Hepatocyte (in vitro differentiated cells): ENCODE measurements at regions not wholly inside any gene's neighbourhood (a gene's known extent, or its start where the extent isn't known, plus 50 kb on each side); places are given as distances from the start of the nearest gene placed in this dataset.

Experiments used
- CTCF ChIP-seq: fragments of 200-600 bp; sonication (generic); IDR thresholded peaks from 2 replicates; pipeline ENCODE4 v1.5.1; 2016; ENCODE audit warnings: antibody characterized with exemption, mild to moderate bottlenecking; ENCODE audit not compliant: poor library complexity
- EZH2phosphoT487 ChIP-seq: fragments of 200-600 bp; sonication (generic); IDR thresholded peaks from one replicate; pipeline ENCODE4 v1.6.1; 2018; ENCODE audit warnings: antibody characterized with exemption, mild to moderate bottlenecking, low read depth, moderate library complexity; ENCODE audit not compliant: unreplicated experiment, severe bottlenecking

GRCh38 chr15:29203718-29204368, 65.8 kb downstream of the NSMCE3 start:
- no peak for TF ChIP-seq CTCF
- TF ChIP-seq EZH2phosphoT487 = no peak
